ENCODE measurements at regions not wholly inside any gene's neighbourhood (a gene's known extent, or its start where the extent isn't known, plus 50 kb on each side); places are given as distances from the start of the nearest gene placed in this dataset.

- no peaks in the 10 kb centered on the region for H3K9me3 Mint-ChIP-seq
- H3K27ac Mint-ChIP-seq = no peak overlapping the region
Observed at GRCh38 chr11:107172996-107173395, 154.7 kb upstream of the GUCY1A2 start.

DNA sequence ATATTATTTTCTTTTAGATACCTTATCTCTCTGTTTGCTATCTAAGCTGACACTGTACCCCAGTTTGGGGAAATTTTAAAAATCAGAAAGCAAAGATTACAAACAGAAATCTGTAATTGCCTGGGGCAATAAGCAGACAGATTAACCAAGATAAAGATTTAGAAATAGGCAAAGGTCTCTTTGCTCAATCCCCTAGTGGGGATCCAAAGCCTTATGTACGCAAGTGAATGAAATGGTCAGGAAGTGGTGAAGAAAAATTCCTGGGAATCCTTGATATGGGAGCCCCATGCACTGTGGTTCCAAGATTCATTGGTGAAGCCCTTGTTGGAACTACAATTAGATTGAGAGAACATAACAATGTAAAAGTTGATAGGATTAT, 139.5 kb upstream of the GUCY1A2 start:
- no peak for DNase-seq
- TF ChIP-seq, protein P1, sequence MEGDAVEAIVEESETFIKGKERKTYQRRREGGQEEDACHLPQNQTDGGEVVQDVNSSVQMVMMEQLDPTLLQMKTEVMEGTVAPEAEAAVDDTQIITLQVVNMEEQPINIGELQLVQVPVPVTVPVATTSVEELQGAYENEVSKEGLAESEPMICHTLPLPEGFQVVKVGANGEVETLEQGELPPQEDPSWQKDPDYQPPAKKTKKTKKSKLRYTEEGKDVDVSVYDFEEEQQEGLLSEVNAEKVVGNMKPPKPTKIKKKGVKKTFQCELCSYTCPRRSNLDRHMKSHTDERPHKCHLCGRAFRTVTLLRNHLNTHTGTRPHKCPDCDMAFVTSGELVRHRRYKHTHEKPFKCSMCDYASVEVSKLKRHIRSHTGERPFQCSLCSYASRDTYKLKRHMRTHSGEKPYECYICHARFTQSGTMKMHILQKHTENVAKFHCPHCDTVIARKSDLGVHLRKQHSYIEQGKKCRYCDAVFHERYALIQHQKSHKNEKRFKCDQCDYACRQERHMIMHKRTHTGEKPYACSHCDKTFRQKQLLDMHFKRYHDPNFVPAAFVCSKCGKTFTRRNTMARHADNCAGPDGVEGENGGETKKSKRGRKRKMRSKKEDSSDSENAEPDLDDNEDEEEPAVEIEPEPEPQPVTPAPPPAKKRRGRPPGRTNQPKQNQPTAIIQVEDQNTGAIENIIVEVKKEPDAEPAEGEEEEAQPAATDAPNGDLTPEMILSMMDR (conservative IDR thresholded peaks at IDR 0.05) = no peak
- H3K27ac ChIP-seq (ENCODE audit: low read depth, low read length) = no peak overlapping the region
- H3K27me3 ChIP-seq (ENCODE audit: control insufficient read depth, insufficient read depth, low read length, poor library complexity, severe bottlenecking) = no peaks in the 10 kb centered on the region
- H3K27ac Mint-ChIP-seq = no peak overlapping the region
- no peak overlapping the region for H3K4me3 Mint-ChIP-seq
- no peaks in the 10 kb centered on the region for H3K36me3 Mint-ChIP-seq (ENCODE audit: low read depth)
- no peak overlapping the region for H3K4me3 ChIP-seq (ENCODE audit: low read length)
- H3K36me3 ChIP-seq (ENCODE audit: control insufficient read depth, insufficient read depth, low read length) = no peaks in the 10 kb centered on the region
- H3K27me3 Mint-ChIP-seq (ENCODE audit: insufficient read depth) = no peaks in the 10 kb centered on the region
- no peaks in the 10 kb centered on the region for H3K9me3 ChIP-seq (ENCODE audit: control insufficient read depth, low read length)
- 0% methylated on average over 1 of the region's 1 CpG for WGBS, 2 experiments (ENCODE audit: insufficient coverage in 1 of 2, insufficient read length in 1 of 2)
- H3K4me1 ChIP-seq (ENCODE audit: control insufficient read depth, insufficient read depth, low read length) = peaks cover 9% of the 10 kb centered on the region
- H3K9me3 Mint-ChIP-seq = no peaks in the 10 kb centered on the region
- peaks cover 13% of the 10 kb centered on the region for H3K4me1 Mint-ChIP-seq
- H3K9ac ChIP-seq (ENCODE audit: extremely low read depth, low read length, poor library complexity, severe bottlenecking) = no peak overlapping the region

More at GRCh38 chr11:107172996-107173395, 154.7 kb upstream of the GUCY1A2 start:
- Mint-ChIP-seq H3K27me3 (ENCODE audit: insufficient read depth) (no peaks in the 10 kb centered on the region), H3K4me1 (no peaks in the 10 kb centered on the region), H3K36me3 (ENCODE audit: low read depth) (no peaks in the 10 kb centered on the region), H3K4me3 (no peak overlapping the region)
- Histone ChIP-seq H3K9me3 (ENCODE audit: control insufficient read depth, low read length) (peaks cover 4% of the 10 kb centered on the region), H3K27me3 (ENCODE audit: control insufficient read depth, insufficient read depth, low read length, poor library complexity, severe bottlenecking) (no peaks in the 10 kb centered on the region), H3K36me3 (ENCODE audit: control insufficient read depth, insufficient read depth, low read length) (no peaks in the 10 kb centered on the region), H3K9ac (ENCODE audit: extremely low read depth, low read length, poor library complexity, severe bottlenecking) (no peak overlapping the region), H3K27ac (ENCODE audit: low read depth, low read length) (no peak overlapping the region), H3K4me1 (ENCODE audit: control insufficient read depth, insufficient read depth, low read length) (no peaks in the 10 kb centered on the region), H3K4me3 (ENCODE audit: low read length) (no peak overlapping the region)
- DNase-seq = no peak
- TF ChIP-seq, protein P1 (conservative IDR thresholded peaks at IDR 0.05) = no peak
- WGBS, 2 experiments (ENCODE audit: insufficient coverage in 1 of 2, insufficient read length in 1 of 2) = 84% methylated on average over 2 of the region's 2 CpGs; no CpG with 5 or more reads in 1 of the 2 experiments

GRCh38 chr11:107157146-107157808, 139.0 kb upstream of the GUCY1A2 start:
- Histone ChIP-seq H3K36me3 (ENCODE audit: control insufficient read depth, insufficient read depth, low read length) (no peaks in the 10 kb centered on the region), H3K4me1 (ENCODE audit: control insufficient read depth, insufficient read depth, low read length) (peaks cover 9% of the 10 kb centered on the region), H3K4me3 (ENCODE audit: low read length) (no peak overlapping the region), H3K27me3 (ENCODE audit: control insufficient read depth, insufficient read depth, low read length, poor library complexity, severe bottlenecking) (no peaks in the 10 kb centered on the region), H3K27ac (ENCODE audit: low read depth, low read length) (no peak overlapping the region), H3K9me3 (ENCODE audit: control insufficient read depth, low read length) (no peaks in the 10 kb centered on the region), H3K9ac (ENCODE audit: extremely low read depth, low read length, poor library complexity, severe bottlenecking) (no peak overlapping the region)
- Mint-ChIP-seq H3K36me3 (ENCODE audit: low read depth) (no peaks in the 10 kb centered on the region), H3K4me3 (no peak overlapping the region), H3K27me3 (ENCODE audit: insufficient read depth) (no peaks in the 10 kb centered on the region), H3K9me3 (no peaks in the 10 kb centered on the region), H3K4me1 (peaks cover 13% of the 10 kb centered on the region), H3K27ac (no peak overlapping the region)
- WGBS, 2 experiments (ENCODE audit: insufficient coverage in 1 of 2, insufficient read length in 1 of 2) = 69 to 72% methylated on average over 2 to 3 of the region's 3 CpGs
- peak; percentile 60 for DNase-seq
- TF ChIP-seq, protein P1 (conservative IDR thresholded peaks at IDR 0.05) = no peak

Measured in endodermal cell (in vitro differentiated cells).